ENCODE measurements at regions not wholly inside any gene's neighbourhood (a gene's known extent, or its start where the extent isn't known, plus 50 kb on each side); places are given as distances from the start of the nearest gene placed in this dataset.

DNA sequence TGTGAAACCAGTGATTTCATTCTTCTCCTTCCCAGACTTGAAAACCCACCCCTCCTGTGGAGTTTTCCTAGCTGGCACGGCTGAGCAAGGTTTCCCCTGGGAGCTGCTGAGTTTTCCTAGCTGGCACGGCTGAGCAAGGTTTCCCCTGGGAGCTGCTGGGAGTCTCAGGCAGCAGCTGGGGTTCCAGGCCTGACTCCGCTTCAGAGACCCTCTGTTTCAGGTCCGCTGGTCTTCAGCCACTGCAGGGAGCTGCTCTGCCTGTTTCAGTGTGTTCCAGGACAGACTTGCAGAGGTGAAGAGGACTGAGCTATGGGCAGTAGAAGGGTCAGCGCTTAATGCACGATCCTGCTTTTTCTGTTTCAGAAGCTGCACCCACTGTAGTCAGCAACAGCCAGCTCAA is 104.9 kb downstream of the XRCC2 start:
- no peak for TF ChIP-seq CTCF (IDR thresholded peaks at IDR 0.05; ENCODE audit: low read depth, low read length)
- Histone ChIP-seq H3K27me3 (no peaks in the 10 kb centered on the region), H3K36me3 (no peaks in the 10 kb centered on the region), H3K27ac (no peak overlapping the region), H3K4me3 (no peak overlapping the region), H3K9me3 (ENCODE audit: low read depth) (no peaks in the 10 kb centered on the region), H3K4me1 (ENCODE audit: low read depth) (no peaks in the 10 kb centered on the region)
- DNase-seq (ENCODE audit: low read depth in 1 of 2, low spot score in 1 of 2) = peak in 1 of 2 donors; percentile 30

- no peak overlapping the region for H3K4me3 ChIP-seq
- no peaks in the 10 kb centered on the region for H3K4me1 ChIP-seq (ENCODE audit: low read depth)
- no peaks in the 10 kb centered on the region for H3K9me3 ChIP-seq (ENCODE audit: low read depth)
- H3K36me3 ChIP-seq = no peaks in the 10 kb centered on the region
- DNase-seq (ENCODE audit: low read depth in 1 of 2, low spot score in 1 of 2) = no peak
- no peak overlapping the region for H3K27ac ChIP-seq
- H3K27me3 ChIP-seq = no peaks in the 10 kb centered on the region
- no peak for TF ChIP-seq CTCF (IDR thresholded peaks at IDR 0.05; ENCODE audit: low read depth, low read length)
These were observed 107.0 kb downstream of the XRCC2 start for GRCh38 chr7:152568972-152569371.

- H3K9me3 ChIP-seq (ENCODE audit: low read depth) = no peaks in the 10 kb centered on the region
- no peak for DNase-seq (ENCODE audit: low read depth in 1 of 2, low spot score in 1 of 2)
- TF ChIP-seq CTCF (IDR thresholded peaks at IDR 0.05; ENCODE audit: low read depth, low read length) = no peak
These were observed 110.2 kb downstream of the XRCC2 start for GRCh38 chr7:152565731-152566130.

DNA sequence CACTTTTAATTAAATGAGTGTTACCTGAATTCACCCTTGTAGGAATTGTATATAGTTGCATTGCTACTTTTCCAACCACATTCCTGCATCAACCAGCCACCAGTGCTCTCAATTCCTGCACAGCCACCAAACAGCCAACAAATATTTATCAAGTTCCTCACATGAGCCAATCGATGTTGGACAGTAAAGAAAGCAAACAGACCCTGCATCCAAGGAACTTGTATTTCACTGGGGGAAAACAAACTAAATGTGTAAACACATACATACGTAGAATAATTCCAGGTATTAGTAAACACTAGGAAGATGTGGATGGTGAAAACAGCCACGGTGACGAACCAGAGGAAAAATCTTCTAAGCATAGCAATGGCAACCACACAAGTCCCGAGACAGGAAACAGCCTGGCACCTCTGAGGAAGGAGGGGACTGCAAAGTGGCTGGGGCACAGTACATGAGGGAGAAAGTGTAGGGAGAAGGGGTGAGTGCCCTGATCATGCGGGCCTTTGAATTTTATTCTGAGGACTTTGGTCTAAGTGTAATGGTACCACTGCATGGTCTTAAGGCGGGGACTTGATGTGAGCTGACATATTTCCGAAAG is 111.2 kb downstream of the XRCC2 start:
- H3K9me3 ChIP-seq (ENCODE audit: low read depth) = no peaks in the 10 kb centered on the region
- no peaks in the 10 kb centered on the region for H3K27me3 ChIP-seq
- no peaks in the 10 kb centered on the region for H3K36me3 ChIP-seq
- no peaks in the 10 kb centered on the region for H3K4me1 ChIP-seq (ENCODE audit: low read depth)
- no peak for TF ChIP-seq CTCF (IDR thresholded peaks at IDR 0.05; ENCODE audit: low read depth, low read length)
- no peak overlapping the region for H3K27ac ChIP-seq
- H3K4me3 ChIP-seq = no peak overlapping the region
- DNase-seq (ENCODE audit: low read depth in 1 of 2, low spot score in 1 of 2) = no peak

More at GRCh38 chr7:152565731-152566130, 110.2 kb downstream of the XRCC2 start:
- Histone ChIP-seq H3K4me1 (ENCODE audit: low read depth) (no peaks in the 10 kb centered on the region), H3K27ac (no peak overlapping the region), H3K36me3 (no peaks in the 10 kb centered on the region), H3K4me3 (no peak overlapping the region), H3K27me3 (no peaks in the 10 kb centered on the region)

GRCh38 chr7:152556013-152556755 is 119.8 kb downstream of the XRCC2 start:
- no peaks in the 10 kb centered on the region for H3K27me3 ChIP-seq
- no peak for TF ChIP-seq CTCF (IDR thresholded peaks at IDR 0.05; ENCODE audit: low read depth, low read length)
- no peaks in the 10 kb centered on the region for H3K9me3 ChIP-seq (ENCODE audit: low read depth)
- no peaks in the 10 kb centered on the region for H3K36me3 ChIP-seq
- no peak overlapping the region for H3K27ac ChIP-seq
- no peaks in the 10 kb centered on the region for H3K4me1 ChIP-seq (ENCODE audit: low read depth)
- H3K4me3 ChIP-seq = no peak overlapping the region
- DNase-seq (ENCODE audit: low read depth in 1 of 2, low spot score in 1 of 2) = no peak

Data from cardiac muscle cell (in vitro differentiated cells and primary cell).